HG03280 (cell line): ENCODE measurements at regions not wholly inside any gene's neighbourhood (a gene's known extent, or its start where the extent isn't known, plus 50 kb on each side); places are given as distances from the start of the nearest gene placed in this dataset.
"Not testable (repeated sequence)": the region's sequence is repeated elsewhere in the genome, so short reads cannot be mapped to it uniquely, and the experiment has no call there.

Experiments
- ATAC-seq: cut with Tn5 transposase; IDR thresholded peaks from one replicate; pipeline ENCODE4 v1.9.1; 2021; ENCODE audit warnings: mild to moderate bottlenecking, moderate library complexity; ENCODE audit not compliant: unreplicated experiment

DNA sequence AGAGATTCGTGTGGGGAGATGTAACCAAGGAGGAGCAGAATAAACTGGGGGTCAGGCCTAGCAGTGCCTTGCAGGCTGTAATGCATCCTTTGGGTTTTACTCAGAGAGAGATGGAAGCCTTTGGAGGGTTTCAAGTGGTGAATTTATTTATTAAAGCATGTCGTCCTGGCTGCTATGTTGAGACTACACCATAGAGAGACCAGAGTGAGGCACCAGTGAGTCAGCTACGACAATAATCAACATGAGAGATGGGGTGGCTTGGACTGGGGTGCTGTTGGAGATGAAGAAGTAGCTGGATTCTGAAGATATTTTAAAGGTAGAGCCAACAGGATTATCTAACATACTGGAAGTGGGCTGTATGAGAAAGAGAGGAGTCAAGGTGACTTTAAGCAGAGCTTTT, 335.3 kb upstream of the ARHGEF26 start:
- ATAC-seq, result peak; percentile 47

DNA sequence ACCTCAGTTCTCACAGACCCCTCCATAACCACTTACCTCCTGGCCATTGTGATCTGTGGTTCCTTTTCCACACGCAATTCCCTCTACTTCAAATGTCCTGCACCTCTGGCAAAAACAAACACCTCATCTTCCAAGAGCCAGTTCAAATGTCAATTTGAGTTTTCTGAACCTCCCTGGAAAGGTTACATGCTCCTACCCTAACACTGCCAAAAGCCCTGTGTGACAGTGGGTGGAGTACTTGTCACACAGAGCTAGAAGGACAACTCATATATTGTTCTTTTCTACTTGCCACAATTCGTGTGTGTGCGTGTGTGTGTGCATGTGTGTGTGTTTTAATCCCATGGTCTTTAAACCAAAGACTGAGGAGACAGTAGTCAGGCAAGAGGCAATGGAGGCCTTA, 331.8 kb upstream of the ARHGEF26 start:
- ATAC-seq, result no peak

DNA sequence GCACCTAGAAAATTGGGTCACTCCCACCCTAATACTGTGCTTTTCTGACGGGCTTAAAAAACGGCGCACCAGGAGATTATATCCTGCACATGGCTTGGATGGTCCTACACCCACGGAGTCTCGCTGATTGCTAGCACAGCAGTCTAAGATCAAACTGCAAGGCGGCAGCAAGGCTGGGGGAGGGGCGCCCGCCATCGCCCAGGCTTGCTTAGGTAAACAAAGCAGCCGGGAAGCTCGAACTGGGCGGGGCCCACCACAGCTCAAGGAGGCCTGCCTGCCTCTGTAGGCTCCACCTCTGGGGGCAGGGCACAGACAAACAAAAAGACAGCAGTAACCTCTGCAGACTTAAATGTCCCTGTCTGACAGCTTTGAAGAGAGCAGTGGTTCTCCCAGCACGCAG, 324.1 kb upstream of the ARHGEF26 start:
- not testable (repeated sequence) for ATAC-seq

DNA sequence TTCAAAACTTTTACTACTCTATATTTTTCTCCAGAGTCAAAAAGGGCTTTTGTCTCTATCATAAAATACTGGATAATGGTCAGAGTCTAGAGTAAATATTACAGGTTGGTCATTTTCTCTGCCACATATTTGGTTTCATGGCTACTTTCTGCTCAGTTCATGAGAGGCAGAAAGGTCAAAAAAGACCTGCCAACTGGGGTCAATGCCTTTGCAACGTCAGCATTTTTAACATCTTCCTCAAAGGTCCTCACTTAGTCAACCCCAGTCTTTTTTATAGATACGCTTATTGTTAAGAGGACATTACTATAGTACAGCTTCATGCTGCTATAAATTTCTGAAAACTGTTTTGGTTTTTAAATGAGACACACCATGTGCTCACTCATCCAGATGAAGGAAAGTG, 312.1 kb upstream of the ARHGEF26 start:
- no peak for ATAC-seq

DNA sequence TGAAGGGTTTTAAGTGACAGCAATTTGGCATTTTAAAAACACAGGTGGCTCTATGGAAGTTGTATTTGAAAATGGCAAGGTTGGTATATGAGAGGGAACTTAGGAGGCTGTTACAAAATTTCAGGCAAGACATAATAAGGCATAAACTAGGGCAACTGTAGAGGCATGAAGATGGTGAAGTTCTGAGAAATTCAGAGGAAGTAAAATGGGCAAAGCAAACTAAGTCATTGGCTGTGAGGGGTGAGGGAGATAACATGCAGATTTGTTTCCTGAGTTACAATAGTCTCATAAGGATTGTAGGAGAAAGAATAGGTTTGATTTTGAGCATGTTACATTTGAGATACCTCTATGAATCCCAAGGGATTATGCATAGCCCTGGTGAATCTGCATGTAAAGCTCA, 302.9 kb upstream of the ARHGEF26 start:
- ATAC-seq, result no peak

DNA sequence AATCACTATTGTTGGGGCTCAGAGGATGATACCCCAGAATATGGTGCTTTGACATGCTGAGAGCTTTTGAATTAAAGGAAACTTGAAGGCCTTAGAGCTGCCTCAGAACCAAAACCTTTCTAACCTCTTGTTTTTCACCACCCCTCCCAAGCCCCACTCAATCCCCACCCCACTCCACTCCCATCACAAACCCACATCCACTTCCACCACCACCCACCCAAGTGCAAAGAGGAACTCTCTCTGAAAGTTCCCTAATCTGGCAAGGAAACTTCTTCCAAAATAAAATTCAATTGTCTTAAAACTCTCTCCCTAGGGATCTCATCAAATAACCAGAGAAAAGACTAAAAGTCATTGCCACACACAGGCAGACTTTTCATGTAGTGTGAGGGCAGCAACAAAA, 301.2 kb upstream of the ARHGEF26 start:
- no peak for ATAC-seq

DNA sequence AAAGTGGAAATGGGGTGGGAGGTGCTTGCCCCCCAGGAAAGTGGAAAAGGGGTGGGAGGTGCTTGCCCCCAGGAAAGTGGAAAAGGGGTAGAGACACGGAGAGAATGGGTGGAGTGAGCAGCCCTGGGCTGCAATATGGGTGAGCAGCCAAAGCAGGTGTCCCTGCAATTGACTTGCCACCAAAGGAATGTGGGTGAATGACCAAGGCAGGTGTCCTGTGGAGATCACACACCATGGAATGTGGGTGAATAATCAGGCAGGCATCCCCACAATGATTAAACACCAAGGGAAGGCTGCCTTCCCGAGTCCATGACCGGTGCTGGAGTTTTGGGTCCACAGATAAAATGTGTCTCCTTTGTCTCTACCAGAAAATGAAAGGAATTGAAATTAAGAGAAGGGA, 292.8 kb upstream of the ARHGEF26 start:
- ATAC-seq, result not testable (repeated sequence)

DNA sequence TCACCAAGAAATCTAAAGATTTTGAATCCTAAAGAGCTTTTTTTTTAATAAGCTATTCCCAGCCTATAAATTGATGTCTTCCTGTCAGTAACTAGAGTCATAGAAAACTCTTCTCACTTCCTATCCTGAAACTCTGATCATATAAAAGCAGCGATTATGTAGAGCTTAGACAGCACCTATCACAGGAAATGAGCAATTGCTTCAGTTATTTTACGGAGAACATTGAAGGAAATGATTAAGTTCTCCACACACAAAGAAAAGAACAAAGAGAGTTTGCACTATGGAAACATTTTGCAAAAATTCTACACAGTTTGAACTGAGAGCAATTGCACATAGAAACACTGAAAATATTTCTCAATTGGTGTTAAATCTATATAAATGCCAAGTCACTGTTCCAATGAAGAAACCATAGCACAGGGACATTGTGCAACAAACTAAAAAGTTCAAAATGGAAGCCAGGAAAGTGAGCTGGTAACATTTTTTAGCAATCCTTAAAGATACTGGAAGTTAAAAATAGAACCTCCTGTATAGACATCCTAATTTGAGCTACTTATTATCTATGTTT, 291.5 kb upstream of the ARHGEF26 start:
- ATAC-seq, result no peak

DNA sequence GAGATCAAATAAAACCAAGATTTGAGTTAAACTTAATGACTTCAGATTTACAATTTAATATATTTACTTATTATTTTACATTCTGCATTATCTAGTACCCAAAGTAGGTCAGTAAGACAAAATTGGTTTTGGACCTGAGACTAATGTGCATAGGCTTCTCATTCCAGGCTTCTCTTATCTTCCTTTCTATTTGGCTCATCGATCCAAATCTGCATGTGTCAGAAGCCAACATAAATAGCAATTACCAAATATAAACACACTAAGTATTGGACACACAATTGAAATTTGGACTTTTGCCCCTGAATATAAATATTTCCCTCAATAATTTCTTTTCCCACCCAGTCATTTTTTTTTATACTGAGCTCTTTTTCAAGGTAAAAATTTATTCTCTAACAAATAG, 290.6 kb upstream of the ARHGEF26 start:
- no peak for ATAC-seq

DNA sequence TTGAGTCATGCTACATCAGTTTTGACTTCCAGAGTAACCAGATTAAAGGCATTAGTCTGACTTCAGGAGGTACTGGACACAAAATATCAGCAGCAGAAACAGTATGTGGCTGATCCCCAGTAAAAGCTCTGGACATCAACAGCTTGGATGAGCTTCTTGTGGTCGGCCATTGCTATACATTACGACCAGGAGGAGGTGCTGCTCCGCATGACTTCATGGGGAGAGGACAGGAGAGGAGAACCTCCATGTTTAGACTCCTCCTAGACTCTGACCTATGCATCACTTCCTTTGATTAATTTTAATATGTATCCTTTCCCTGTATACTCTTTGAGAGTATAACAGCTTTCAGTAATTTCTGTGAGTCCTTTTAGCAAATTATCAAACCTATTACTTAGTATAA, 285.6 kb upstream of the ARHGEF26 start:
- no peak for ATAC-seq

DNA sequence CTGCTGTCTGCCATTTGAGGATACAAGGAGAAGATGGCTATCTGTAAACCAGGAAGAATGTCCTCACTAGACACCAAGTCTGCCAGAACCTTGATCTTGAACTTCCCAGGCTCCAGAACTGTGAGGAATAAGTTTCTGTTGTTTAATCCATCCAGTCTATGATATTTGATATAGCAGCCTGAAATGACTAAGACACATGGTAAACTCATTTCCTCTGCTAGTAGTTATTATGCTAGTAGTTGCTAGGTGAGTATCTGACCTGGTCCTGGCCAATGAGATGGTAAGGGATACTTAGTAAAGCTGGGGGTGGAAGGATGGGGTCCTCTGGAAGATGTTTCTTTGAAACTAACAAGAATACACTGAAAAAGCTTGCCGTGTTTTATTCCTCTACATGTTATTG, 280.7 kb upstream of the ARHGEF26 start:
- ATAC-seq, result no peak

DNA sequence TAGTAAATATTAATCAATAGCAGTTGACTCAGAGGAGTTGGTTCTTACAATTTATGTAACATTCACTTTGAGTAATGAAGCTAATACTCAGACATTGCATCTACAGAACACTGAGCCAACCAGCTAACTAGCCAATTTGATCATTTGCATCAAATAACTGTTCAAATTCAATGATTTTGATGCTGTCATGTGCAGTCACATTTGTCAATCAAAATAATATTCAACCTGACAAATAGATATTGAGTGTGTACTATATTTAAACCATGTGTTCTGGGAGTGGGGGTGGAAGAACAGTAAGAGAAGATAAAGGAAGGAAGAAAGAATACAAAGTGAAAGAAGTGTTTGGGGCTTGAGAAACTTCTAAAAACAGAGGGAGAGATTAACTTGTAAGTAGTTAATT, 277.2 kb upstream of the ARHGEF26 start:
- no peak for ATAC-seq

DNA sequence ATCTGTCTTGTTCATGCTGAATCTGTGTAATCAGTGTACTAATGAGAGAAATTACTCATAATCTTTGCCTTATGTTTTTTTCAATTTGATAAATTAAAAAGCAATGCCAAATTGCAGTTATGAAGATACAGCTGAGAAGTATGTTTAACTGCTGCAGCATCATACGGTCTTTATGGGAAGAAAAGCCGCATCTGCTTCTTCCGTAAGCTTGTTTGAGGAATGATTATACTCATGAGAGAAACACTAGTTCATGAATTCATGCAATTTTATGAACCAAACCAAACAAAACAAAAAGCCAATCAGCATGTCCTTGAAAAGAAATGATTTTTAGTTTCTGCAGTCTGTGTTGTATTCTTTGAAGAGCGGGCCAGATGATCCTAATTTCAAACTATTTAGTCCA, 275.9 kb upstream of the ARHGEF26 start:
- ATAC-seq, result no peak

DNA sequence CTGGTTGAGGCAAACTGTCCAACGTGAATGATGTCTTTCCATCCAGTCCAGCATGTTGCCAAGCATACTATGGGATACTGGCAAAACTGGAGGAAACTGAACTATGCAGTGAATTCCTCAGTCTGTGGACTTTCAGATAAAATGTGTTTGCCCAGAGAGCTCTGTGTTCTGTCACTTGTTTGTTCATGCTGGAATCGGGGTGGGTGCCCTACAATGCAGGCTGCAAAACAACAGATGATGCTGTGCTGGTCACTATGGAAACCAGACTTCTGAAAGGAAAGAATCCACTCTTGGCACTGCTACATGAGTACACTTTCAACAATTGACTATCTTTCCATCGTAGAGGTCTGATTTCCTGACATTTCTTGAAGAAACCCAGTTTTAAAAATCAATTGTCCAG, 272.5 kb upstream of the ARHGEF26 start:
- ATAC-seq, result no peak

DNA sequence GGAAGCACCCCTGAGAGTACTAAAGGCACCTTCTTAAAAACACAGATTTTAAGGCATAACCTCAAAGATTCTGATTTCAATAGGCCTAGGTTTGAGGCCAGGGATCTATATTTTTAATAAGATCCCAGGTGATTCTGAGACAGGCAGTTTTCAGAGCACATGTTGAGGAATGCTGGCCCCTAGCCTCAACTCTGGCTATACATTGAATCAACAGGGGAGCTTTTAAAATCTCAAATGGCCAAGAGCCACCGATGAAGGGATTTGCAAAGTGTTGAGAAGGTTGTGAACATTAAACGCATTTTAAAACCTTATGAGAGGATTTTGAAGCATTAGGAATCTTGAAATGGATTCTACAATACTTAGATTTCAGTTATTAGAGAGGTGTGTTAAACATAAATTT, 268.8 kb upstream of the ARHGEF26 start:
- ATAC-seq, result no peak

DNA sequence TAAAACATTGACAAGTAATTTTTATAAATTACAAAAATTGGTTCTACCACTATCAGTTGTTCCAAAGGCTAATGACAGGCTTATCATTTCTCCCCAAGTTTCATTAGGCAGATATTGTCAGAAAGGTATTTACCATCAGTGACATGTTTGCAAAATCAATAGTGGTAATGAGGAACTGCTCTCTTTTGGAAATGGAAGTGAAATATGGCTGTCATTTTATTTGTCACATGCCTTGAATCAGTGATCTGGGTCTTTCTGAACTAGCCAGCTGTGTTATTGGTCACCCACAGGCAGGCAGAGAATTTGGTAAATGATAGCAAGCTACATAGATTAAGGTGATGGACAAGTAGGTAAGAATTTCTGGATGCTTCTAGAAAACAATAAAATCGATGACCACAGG, 268.0 kb upstream of the ARHGEF26 start:
- no peak for ATAC-seq

DNA sequence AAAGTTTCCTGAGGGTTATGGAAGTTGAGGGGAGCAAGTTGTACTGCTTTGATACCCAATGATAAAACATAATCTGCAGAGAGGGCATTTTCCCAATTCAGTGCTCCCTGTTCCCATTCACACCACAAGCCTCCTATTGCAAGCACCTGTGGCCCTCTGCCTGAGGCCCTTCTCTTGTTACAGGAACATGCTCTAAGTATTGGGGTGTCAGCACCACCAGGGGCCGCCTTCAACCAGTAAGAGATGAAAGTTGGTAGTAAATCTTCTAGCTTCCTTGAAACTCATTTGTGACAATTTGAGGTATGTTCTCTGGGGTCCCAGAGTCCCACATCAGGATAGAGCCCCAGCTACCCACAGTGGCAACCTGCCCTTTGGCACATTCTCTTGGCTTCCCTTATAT, 265.4 kb upstream of the ARHGEF26 start:
- peak; percentile 62 for ATAC-seq

DNA sequence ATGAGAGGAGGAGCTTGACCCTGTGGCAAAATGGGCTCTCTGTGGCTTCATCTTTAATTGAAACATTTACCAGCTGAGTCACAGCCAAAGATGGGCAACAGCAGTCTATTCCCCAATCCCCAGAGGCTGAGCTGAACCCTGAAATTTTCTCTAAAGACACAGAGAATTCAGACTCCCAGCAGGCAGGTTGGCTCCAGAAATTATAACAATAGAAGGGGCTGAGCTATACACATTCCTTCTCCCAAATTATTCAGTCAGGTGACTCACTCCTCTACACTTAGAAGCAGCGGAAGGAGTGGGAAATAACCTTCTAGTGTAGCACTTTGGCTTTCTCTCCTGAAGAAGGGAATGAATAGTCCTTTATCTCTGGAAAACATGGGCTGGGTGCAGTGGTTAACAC, 264.3 kb upstream of the ARHGEF26 start:
- ATAC-seq, result no peak

DNA sequence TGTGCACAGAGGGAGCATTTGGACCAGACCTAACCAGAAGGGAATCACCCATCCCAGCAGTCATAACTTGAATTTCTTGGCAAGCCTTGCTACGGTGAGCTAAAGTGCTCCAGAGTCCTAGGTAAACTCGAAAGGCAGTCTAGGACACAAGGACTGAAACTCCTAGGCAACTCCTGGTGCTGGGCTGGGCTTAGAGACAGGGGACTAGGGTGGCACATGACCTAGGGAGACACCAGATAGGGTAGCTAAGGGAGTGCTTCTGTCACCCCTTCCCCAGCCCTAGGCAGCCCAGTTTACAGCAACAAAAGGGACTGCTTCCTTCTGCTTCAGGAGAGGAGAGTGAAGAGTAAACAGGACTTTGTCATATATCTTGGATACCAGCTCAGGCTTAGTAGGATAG, 256.4 kb upstream of the ARHGEF26 start:
- ATAC-seq, result no peak

DNA sequence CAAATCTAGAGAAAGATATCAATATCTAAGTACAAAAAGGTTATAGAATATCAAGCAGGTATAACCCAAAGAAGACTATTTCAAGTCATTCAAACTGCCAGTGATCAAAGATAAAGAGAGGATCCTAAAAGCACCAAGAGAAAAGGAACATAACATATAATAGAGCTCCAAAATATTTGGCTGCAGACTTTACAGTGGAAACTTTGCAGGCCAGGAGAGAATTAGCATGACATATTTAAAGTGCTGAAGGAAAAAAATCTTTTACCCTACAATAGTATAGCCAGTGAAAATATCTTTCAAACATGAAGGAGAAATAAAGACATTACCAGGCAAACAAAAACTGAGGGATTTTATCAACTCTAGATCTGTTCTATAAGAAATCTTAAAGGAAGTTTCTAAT, 254.3 kb upstream of the ARHGEF26 start:
- no peak for ATAC-seq

DNA sequence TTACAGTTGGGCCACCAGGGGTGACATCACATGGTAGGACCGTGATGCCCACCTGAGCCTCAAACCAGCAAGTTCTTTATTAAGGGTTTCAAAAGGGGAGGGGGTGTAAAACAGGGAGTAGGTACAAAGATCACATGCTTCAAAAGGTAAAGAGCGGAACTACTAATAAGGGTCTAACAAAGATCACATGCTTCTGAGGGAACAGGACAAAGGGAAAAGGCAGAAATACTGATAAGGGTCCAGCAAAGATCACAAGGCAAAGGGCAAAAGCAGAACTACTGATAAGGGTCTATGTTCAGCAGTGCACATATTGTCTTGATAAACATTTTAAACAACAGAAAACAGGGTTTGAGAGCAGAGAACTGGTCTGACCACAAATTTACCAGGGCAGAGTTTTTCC, 246.8 kb upstream of the ARHGEF26 start:
- ATAC-seq, result not testable (repeated sequence)

DNA sequence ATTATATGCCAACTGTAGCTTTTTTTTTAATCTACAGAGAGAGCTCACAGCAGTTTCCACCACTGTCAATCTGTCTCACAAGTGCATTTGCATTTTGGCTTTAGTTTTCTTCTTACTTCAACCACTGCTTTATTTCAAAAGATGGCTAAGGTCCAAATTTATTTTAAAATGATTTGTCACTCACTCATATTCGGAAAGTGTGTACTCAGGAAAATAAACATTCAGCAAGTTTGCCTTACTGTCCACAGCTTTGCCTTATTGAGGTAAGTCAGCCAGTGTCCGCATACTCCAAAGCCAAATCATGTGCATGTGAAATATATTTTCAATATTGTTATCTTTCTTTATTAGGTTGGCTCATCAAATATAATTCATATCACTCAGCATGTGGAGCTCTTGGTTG, 240.7 kb upstream of the ARHGEF26 start:
- no peak for ATAC-seq

DNA sequence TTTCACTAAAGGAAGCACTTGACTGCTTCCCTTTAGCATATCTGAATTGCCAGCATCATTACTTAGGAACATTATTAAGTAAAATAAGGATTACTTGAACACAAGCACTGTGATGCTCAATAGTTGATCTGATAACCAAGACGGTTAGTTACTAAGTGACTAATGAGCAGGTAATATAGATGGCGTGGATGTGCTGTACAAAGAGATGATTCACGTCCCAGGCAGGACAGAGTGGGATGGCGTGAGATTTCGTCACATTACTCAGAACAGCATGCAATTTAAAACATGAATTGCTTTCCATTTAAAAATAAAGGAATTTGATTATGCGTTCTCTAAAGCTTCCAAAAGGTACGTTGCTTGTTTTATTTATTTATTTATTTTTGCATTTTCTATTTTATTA, 240.0 kb upstream of the ARHGEF26 start:
- ATAC-seq, result no peak

DNA sequence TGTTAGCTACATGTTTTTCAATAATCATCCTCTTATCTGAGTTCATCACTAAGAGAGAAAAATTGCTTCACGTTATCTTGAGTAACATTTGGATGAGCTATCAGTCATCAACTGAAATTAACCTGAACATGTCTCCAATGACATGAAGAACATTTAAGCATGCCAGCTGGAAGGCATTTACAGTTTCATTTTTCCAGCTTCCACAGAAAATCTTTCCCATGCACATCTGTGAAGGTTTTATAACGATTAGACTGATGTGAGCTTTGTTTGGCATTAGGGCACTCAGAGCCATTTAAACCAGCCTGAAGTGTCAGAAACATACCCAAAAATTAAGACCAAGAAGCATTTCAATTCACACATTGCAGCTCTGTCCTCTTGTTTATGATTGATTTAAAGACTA, 235.8 kb upstream of the ARHGEF26 start:
- ATAC-seq, result no peak
